Sciatic nerve (tissue), 2 donors: ENCODE measurements at regions not wholly inside any gene's neighbourhood (a gene's known extent, or its start where the extent isn't known, plus 50 kb on each side); places are given as distances from the start of the nearest gene placed in this dataset.
"Not testable (repeated sequence)": the region's sequence is repeated elsewhere in the genome, so short reads cannot be mapped to it uniquely, and the experiment has no call there.

Source experiments
- ATAC-seq: fragments of 200-7000 bp; cut with Tn5 transposase; one replicate; pipeline ENCODE4 v1.9.1; 2020; ENCODE audit warnings: mild to moderate bottlenecking, moderate library complexity
- DNase-seq: peaks from one replicate; pipeline ENCODE4 v3.0.0-alpha.2; 2020; ENCODE audit warnings: low spot score
- intact Hi-C: fragments of 100-400 bp; cut with DNase I; formaldehyde crosslinking; loops from one replicate; pipeline ENCODE4 v1.14.2; 2022
- donor health status: DM: no; HTN: no; CAD: no.
- donor health status: DM: no; HTN: no; CAD: no.

GRCh38 chr1:232318143-232318542 is 311.8 kb downstream of the SIPA1L2 start:
- no peak for ATAC-seq
- intact Hi-C loops: no loop called here
- DNase-seq: no peak

- ATAC-seq: no peak
These were observed 312.6 kb downstream of the SIPA1L2 start for GRCh38 chr1:232317350-232317749.

GRCh38 chr1:232316864-232317263 is 313.1 kb downstream of the SIPA1L2 start:
- ATAC-seq (no peak), DNase-seq (no peak)
- intact Hi-C loops: no loop called here

More at GRCh38 chr1:232317350-232317749, 312.6 kb downstream of the SIPA1L2 start:
- intact Hi-C loops: no loop called here
- DNase-seq: no peak

GRCh38 chr1:232313876-232314275 is 316.1 kb downstream of the SIPA1L2 start:
- ATAC-seq: not testable (repeated sequence)

GRCh38 chr1:232310541-232310940 is 319.4 kb downstream of the SIPA1L2 start:
- DNase-seq (no peak), ATAC-seq (no peak)
- intact Hi-C loops: no loop called here

More at GRCh38 chr1:232313876-232314275, 316.1 kb downstream of the SIPA1L2 start:
- DNase-seq, intact Hi-C loops: not testable (repeated sequence)

- intact Hi-C loops: no loop called here
- no peak for DNase-seq
- ATAC-seq: no peak
These were observed 321.3 kb downstream of the SIPA1L2 start for GRCh38 chr1:232308616-232309015.

GRCh38 chr1:232307296-232308017 is 322.5 kb downstream of the SIPA1L2 start:
- ATAC-seq (no peak), DNase-seq (no peak)
- intact Hi-C loops: no loop called here

GRCh38 chr1:232306269-232306961 is 323.5 kb downstream of the SIPA1L2 start:
- intact Hi-C loops: no loop called here
- ATAC-seq (peak; percentile 80), DNase-seq (peak; percentile 64)

- DNase-seq (no peak), ATAC-seq (no peak)
- intact Hi-C loops: no loop called here
These were observed 324.9 kb downstream of the SIPA1L2 start for GRCh38 chr1:232305050-232305449.

GRCh38 chr1:232303222-232303620 is 326.7 kb downstream of the SIPA1L2 start:
- intact Hi-C loops: no loop called here
- ATAC-seq: no peak
- DNase-seq: no peak

- no peak for DNase-seq
- intact Hi-C loops: no loop called here
- no peak for ATAC-seq
These were observed 327.3 kb downstream of the SIPA1L2 start for GRCh38 chr1:232302376-232303221.

GRCh38 chr1:232301246-232301645 is 328.7 kb downstream of the SIPA1L2 start:
- intact Hi-C loops: no loop called here
- DNase-seq: no peak
- no peak for ATAC-seq

- intact Hi-C loops: no loop called here
- DNase-seq (no peak), ATAC-seq (no peak)
These were observed 329.5 kb downstream of the SIPA1L2 start for GRCh38 chr1:232300466-232300865.

GRCh38 chr1:232296461-232296860 is 333.5 kb downstream of the SIPA1L2 start:
- ATAC-seq (no peak), DNase-seq (no peak)
- intact Hi-C loops: no loop called here

GRCh38 chr1:232293361-232293760 is 336.6 kb downstream of the SIPA1L2 start:
- intact Hi-C loops: no loop called here
- DNase-seq (no peak), ATAC-seq (no peak)

GRCh38 chr1:232292818-232293217 is 337.1 kb downstream of the SIPA1L2 start:
- intact Hi-C loops: no loop called here
- DNase-seq (no peak), ATAC-seq (peak; percentile 30)

GRCh38 chr1:232292239-232292638 is 337.7 kb downstream of the SIPA1L2 start:
- intact Hi-C loops: no loop called here
- no peak for DNase-seq
- ATAC-seq: no peak

- DNase-seq (no peak), ATAC-seq (no peak)
- intact Hi-C loops: no loop called here
These were observed 338.3 kb downstream of the SIPA1L2 start for GRCh38 chr1:232291681-232292080.

- DNase-seq: no peak
- intact Hi-C loops: no loop called here
- peak; percentile 50 for ATAC-seq
These were observed 338.7 kb downstream of the SIPA1L2 start for GRCh38 chr1:232291261-232291660.

GRCh38 chr1:232290570-232290969 is 339.4 kb downstream of the SIPA1L2 start:
- DNase-seq (no peak), ATAC-seq (no peak)
- intact Hi-C loops: no loop called here
